ENCODE measurements at regions not wholly inside any gene's neighbourhood (a gene's known extent, or its start where the extent isn't known, plus 50 kb on each side); places are given as distances from the start of the nearest gene placed in this dataset.
A peak's percentile ranks its signal among the peaks of the same experiment; 100 is the strongest.

- Histone ChIP-seq H4K20me1 (ENCODE audit: insufficient read depth, low read length) (no peaks in the 10 kb centered on the region), H3K27me3 (ENCODE audit: insufficient read depth, low read length) (no peaks in the 10 kb centered on the region), H3K27ac (ENCODE audit: low read depth, low read length) (no peak overlapping the region), H3K9ac (ENCODE audit: low read length) (no peak overlapping the region), H3K4me3 (ENCODE audit: insufficient read depth, low read depth, low read length) (no peak overlapping the region), H3K36me3 (ENCODE audit: insufficient read depth, low read length) (no peaks in the 10 kb centered on the region), H3K79me2 (ENCODE audit: insufficient read depth, low read length) (no peaks in the 10 kb centered on the region), H3K9me3 (ENCODE audit: insufficient read depth, low read depth, low read length) (no peaks in the 10 kb centered on the region), H3K4me2 (ENCODE audit: low read length) (no peak overlapping the region), H2AFZ (ENCODE audit: low read depth, low read length) (no peak overlapping the region), H3K4me1 (ENCODE audit: insufficient read depth, low read length) (no peaks in the 10 kb centered on the region)
- Mint-ChIP-seq H3K27ac (ENCODE audit: unreplicated experiment) (no peak overlapping the region), H3K36me3 (ENCODE audit: low read depth, unreplicated experiment) (no peaks in the 10 kb centered on the region), H3K9me3 (ENCODE audit: unreplicated experiment) (no peaks in the 10 kb centered on the region), H3K4me1 (ENCODE audit: low read depth, unreplicated experiment) (no peaks in the 10 kb centered on the region), H3K27me3 (ENCODE audit: low read depth, unreplicated experiment) (peaks cover 2% of the 10 kb centered on the region), H3K4me3 (ENCODE audit: unreplicated experiment) (no peak overlapping the region)
- DNase-seq (ENCODE audit: low read depth) (no peak), FAIRE-seq (no peak)
- TF ChIP-seq EZH2 (IDR thresholded peaks at IDR 0.05; ENCODE audit: insufficient read depth, low read length), result no peak
- TF ChIP-seq, protein P1, sequence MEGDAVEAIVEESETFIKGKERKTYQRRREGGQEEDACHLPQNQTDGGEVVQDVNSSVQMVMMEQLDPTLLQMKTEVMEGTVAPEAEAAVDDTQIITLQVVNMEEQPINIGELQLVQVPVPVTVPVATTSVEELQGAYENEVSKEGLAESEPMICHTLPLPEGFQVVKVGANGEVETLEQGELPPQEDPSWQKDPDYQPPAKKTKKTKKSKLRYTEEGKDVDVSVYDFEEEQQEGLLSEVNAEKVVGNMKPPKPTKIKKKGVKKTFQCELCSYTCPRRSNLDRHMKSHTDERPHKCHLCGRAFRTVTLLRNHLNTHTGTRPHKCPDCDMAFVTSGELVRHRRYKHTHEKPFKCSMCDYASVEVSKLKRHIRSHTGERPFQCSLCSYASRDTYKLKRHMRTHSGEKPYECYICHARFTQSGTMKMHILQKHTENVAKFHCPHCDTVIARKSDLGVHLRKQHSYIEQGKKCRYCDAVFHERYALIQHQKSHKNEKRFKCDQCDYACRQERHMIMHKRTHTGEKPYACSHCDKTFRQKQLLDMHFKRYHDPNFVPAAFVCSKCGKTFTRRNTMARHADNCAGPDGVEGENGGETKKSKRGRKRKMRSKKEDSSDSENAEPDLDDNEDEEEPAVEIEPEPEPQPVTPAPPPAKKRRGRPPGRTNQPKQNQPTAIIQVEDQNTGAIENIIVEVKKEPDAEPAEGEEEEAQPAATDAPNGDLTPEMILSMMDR (IDR thresholded peaks at IDR 0.05; ENCODE audit: insufficient read depth, low read depth, low read length), result no peak
Measured at GRCh38 chr15:85988741-85989140, 90.9 kb upstream of the AGBL1 start.

GRCh38 chr15:85992224-85992623 is 87.4 kb upstream of the AGBL1 start:
- DNase-seq (ENCODE audit: low read depth) (no peak), FAIRE-seq (no peak)
- H3K27me3 ChIP-seq (ENCODE audit: insufficient read depth, low read length), result no peaks in the 10 kb centered on the region
- H3K4me2 ChIP-seq (ENCODE audit: low read length), result no peak overlapping the region
- no peaks in the 10 kb centered on the region for H3K27me3 Mint-ChIP-seq (ENCODE audit: low read depth, unreplicated experiment)
- H3K4me3 Mint-ChIP-seq (ENCODE audit: unreplicated experiment), result no peak overlapping the region
- no peak overlapping the region for H3K27ac ChIP-seq (ENCODE audit: low read depth, low read length)
- no peaks in the 10 kb centered on the region for H3K36me3 Mint-ChIP-seq (ENCODE audit: low read depth, unreplicated experiment)
- no peaks in the 10 kb centered on the region for H4K20me1 ChIP-seq (ENCODE audit: insufficient read depth, low read length)
- no peak overlapping the region for H2AFZ ChIP-seq (ENCODE audit: low read depth, low read length)
- H3K4me1 Mint-ChIP-seq (ENCODE audit: low read depth, unreplicated experiment), result no peaks in the 10 kb centered on the region
- H3K36me3 ChIP-seq (ENCODE audit: insufficient read depth, low read length), result no peaks in the 10 kb centered on the region
- no peak overlapping the region for H3K9ac ChIP-seq (ENCODE audit: low read length)
- no peak overlapping the region for H3K27ac Mint-ChIP-seq (ENCODE audit: unreplicated experiment)
- H3K9me3 ChIP-seq (ENCODE audit: insufficient read depth, low read depth, low read length), result no peaks in the 10 kb centered on the region
- no peaks in the 10 kb centered on the region for H3K79me2 ChIP-seq (ENCODE audit: insufficient read depth, low read length)
- TF ChIP-seq EZH2 (IDR thresholded peaks at IDR 0.05; ENCODE audit: insufficient read depth, low read length), result no peak
- TF ChIP-seq, protein P1 (IDR thresholded peaks at IDR 0.05; ENCODE audit: insufficient read depth, low read depth, low read length), result no peak
- no peaks in the 10 kb centered on the region for H3K9me3 Mint-ChIP-seq (ENCODE audit: unreplicated experiment)
- no peaks in the 10 kb centered on the region for H3K4me1 ChIP-seq (ENCODE audit: insufficient read depth, low read length)
- H3K4me3 ChIP-seq (ENCODE audit: insufficient read depth, low read depth, low read length), result no peak overlapping the region

- Histone ChIP-seq H3K27ac (ENCODE audit: low read depth, low read length) (no peak overlapping the region), H3K9ac (ENCODE audit: low read length) (no peak overlapping the region), H3K79me2 (ENCODE audit: insufficient read depth, low read length) (no peaks in the 10 kb centered on the region), H4K20me1 (ENCODE audit: insufficient read depth, low read length) (no peaks in the 10 kb centered on the region), H3K27me3 (ENCODE audit: insufficient read depth, low read length) (no peaks in the 10 kb centered on the region), H3K4me3 (ENCODE audit: insufficient read depth, low read depth, low read length) (no peak overlapping the region), H2AFZ (ENCODE audit: low read depth, low read length) (no peak overlapping the region), H3K36me3 (ENCODE audit: insufficient read depth, low read length) (no peaks in the 10 kb centered on the region), H3K4me2 (ENCODE audit: low read length) (no peak overlapping the region), H3K9me3 (ENCODE audit: insufficient read depth, low read depth, low read length) (no peaks in the 10 kb centered on the region), H3K4me1 (ENCODE audit: insufficient read depth, low read length) (no peaks in the 10 kb centered on the region)
- no peaks in the 10 kb centered on the region for H3K36me3 Mint-ChIP-seq (ENCODE audit: low read depth, unreplicated experiment)
- H3K27ac Mint-ChIP-seq (ENCODE audit: unreplicated experiment), result no peak overlapping the region
- FAIRE-seq (no peak), DNase-seq (ENCODE audit: low read depth) (peak; percentile 54)
- no peaks in the 10 kb centered on the region for H3K9me3 Mint-ChIP-seq (ENCODE audit: unreplicated experiment)
- H3K4me3 Mint-ChIP-seq (ENCODE audit: unreplicated experiment), result no peak overlapping the region
- no peak for TF ChIP-seq EZH2 (IDR thresholded peaks at IDR 0.05; ENCODE audit: insufficient read depth, low read length)
- TF ChIP-seq, protein P1 (IDR thresholded peaks at IDR 0.05; ENCODE audit: insufficient read depth, low read depth, low read length), result no peak
- no peaks in the 10 kb centered on the region for H3K4me1 Mint-ChIP-seq (ENCODE audit: low read depth, unreplicated experiment)
- H3K27me3 Mint-ChIP-seq (ENCODE audit: low read depth, unreplicated experiment), result no peaks in the 10 kb centered on the region
Measured at GRCh38 chr15:85993116-85993515, 86.6 kb upstream of the AGBL1 start.

Data from astrocyte (in vitro differentiated cells and primary cell).